Activated gamma-delta T cell treated with Interleukin-2 at 50 U/mL for 16 hours (primary cell): ENCODE measurements at regions not wholly inside any gene's neighbourhood (a gene's known extent, or its start where the extent isn't known, plus 50 kb on each side); places are given as distances from the start of the nearest gene placed in this dataset.
A peak's percentile ranks its signal among the peaks of the same experiment; 100 is the strongest.
"Not testable (repeated sequence)": the region's sequence is repeated elsewhere in the genome, so short reads cannot be mapped to it uniquely, and the experiment has no call there.

Source experiments
- DNase-seq: peaks from one replicate; pipeline ENCODE4 v3.0.0-alpha.2; 2020

GRCh38 chr9:33623658-33624586 is 99.9 kb downstream of the ANKRD18B start:
- DNase-seq, result peak; percentile 61

GRCh38 chr9:33628318-33628717 is 104.3 kb downstream of the ANKRD18B start:
- not testable (repeated sequence) for DNase-seq

GRCh38 chr9:33628865-33629410 is 104.9 kb downstream of the ANKRD18B start:
- no peak for DNase-seq

- no peak for DNase-seq
Observed at GRCh38 chr9:33633636-33634035, 109.6 kb downstream of the ANKRD18B start.

GRCh38 chr9:33637881-33638280 is 113.8 kb downstream of the ANKRD18B start:
- no peak for DNase-seq

- DNase-seq, result no peak
Observed at GRCh38 chr9:33638391-33638915, 114.4 kb downstream of the ANKRD18B start.

DNA sequence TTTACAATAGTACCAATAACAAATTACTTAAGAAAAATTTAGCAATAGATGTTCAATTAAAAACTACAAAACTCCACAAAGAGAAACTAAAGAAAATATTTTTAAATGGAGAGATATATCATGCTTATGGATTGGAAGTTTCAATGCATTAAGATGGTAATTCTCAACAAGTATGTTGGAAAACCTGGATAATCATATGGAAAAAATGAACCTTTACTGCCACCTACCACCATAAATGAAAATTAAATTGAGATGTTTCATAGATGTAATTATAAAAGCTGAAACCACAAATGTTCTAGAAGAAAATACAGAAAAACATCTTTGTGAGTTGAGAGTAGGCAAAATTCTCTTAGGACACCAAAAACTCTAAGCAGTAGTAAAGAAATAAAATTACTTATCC is 121.7 kb downstream of the ANKRD18B start:
- no peak for DNase-seq

GRCh38 chr9:33649463-33649862 is 125.4 kb downstream of the ANKRD18B start:
- DNase-seq, result no peak

- DNase-seq, result no peak
Observed at GRCh38 chr9:33651125-33651524, 127.1 kb downstream of the ANKRD18B start.

DNA sequence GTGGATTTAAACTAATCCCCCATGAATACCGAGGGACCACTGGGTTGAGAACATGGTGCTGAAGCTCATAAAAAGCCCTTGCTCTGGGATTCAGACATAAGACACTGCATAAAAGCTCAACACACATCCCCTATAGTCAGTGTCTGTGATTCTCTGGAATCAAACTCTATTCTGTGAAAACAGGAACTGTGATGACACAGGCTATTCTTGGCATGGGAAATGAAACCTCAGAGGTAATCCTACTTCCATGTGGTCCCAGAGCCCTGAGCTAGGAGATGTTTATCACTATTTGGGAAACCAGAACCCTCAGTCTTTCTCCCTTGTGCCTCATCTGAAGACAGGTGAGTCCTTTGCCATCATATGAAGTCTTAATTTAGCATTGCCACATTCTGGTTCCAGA is 135.4 kb upstream of the PRSS3 start:
- no peak for DNase-seq

DNA sequence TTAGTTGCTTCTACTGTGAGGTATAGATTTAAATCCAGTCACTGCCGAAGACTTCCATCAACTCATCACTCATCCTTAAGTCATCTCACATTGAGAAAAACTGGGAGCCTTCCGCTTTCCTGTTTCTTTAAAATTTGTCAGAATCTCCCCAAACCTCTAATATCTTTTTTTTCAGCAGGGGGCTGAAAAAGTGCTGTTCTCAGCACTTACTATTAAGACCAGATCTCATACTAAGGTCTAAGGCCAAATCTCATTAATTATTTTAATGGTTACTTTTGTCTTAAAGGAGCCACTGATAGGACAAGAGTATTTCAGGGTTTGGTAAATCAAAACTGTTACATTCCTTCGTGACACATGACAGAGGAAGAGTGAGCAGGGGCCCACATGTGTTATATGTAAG is 134.6 kb upstream of the PRSS3 start:
- no peak for DNase-seq

DNA sequence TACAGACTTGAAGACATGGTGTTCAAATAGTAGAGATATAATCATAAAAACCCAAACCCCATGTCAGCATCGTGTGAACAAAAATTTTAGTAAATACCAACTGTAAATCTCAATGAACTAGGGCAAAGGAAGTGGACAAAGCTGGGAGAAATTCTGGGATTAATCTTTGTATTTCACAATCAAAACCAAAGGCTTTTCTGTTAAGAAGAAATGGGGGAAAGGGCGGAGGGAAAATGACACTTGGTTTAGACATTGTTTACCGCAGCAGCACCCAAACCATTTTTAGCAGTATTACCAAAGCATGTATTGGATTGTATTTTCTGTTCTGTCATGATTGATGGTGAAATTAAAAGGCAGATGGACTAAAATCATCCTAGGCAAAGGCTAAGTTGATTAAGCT is 134.2 kb upstream of the PRSS3 start:
- no peak for DNase-seq

DNA sequence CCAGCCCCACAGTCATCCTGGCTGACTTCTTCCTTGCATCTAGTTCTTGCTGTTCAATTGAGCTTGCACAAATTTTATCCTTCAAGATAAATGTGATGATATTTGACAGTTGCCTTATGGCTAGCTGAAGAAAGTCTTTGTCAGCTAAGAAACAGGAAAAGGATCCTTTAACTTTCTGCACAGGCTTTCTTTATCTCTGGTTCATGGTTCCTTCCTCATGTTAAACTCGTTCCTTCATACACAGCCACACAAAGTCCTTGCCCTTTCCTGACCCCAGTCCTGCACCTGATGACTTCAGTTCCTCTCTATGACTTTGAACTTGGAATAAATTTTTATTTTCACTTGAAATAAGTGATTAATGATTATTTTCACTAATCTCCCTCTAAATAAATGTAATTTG is 132.5 kb upstream of the PRSS3 start:
- DNase-seq, result no peak

GRCh38 chr9:33676194-33676745 is 119.1 kb upstream of the PRSS3 start:
- not testable (repeated sequence) for DNase-seq

- DNase-seq, result peak; percentile 10
Observed at GRCh38 chr9:33676746-33677505, 118.4 kb upstream of the PRSS3 start.

GRCh38 chr9:33677506-33677809 is 117.9 kb upstream of the PRSS3 start:
- DNase-seq, result no peak

DNA sequence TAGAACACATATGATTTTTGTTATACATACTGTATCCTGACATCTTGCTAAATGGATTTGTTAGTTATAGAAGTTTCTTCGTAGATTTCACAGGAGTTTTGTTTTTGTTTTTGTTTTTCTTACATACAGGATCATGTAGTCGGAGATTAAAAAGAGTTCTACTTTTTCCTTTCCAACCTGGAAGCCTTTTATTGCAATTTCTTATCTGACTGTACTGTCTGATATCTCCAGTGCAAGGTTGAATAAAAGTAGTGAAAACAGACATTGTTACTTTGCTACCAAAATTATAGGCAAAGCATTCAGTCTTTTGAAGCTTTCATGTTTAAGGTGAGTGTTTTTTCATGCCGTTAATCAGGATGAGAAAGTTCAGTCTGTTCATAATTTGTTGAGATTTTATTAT is 117.4 kb upstream of the PRSS3 start:
- DNase-seq, result no peak

GRCh38 chr9:33682551-33682950 is 112.8 kb upstream of the PRSS3 start:
- no peak for DNase-seq

GRCh38 chr9:33684831-33685230 is 110.5 kb upstream of the PRSS3 start:
- no peak for DNase-seq

DNA sequence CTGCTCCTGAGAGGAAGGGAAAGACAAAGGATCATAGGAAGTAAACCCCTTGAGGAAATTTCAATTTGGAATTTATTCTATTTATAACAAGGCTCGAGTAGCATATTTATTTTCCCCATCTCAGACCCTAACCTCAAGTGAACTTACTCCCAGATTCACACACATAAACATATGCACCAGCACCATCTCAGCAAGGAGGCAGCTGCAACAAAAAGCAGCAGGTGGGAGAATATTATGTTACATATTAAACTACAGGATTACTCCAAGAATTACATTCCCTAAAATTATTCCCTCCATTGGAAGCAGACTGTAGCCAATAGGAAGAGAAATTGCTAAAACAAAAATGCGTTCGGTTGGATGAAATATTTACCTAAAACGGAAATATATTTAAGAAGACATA is 108.4 kb upstream of the PRSS3 start:
- no peak for DNase-seq

GRCh38 chr9:33687779-33688178 is 107.6 kb upstream of the PRSS3 start:
- DNase-seq, result no peak

GRCh38 chr9:33690143-33690933 is 105.0 kb upstream of the PRSS3 start:
- no peak for DNase-seq

DNA sequence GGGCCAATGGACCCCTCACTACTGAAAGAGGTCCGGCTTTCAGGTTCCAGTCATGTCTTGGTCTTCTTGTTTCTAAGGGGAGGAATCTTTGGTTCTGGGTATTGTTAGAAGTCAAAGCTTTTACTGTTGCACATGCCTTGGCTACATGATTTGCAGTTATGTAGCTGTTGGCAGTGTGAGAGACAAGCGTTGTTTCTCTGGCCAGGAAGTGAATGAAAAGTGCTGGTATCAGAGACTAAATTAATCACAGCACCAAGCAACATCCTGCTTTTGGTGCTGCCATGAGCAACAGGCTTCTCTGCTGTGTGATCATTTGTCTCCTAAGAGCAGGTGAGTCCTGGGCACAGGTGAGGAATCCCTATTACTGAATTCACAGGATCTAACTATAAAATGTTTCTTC is 100.1 kb upstream of the PRSS3 start:
- no peak for DNase-seq
